ENCODE measurements at regions not wholly inside any gene's neighbourhood (a gene's known extent, or its start where the extent isn't known, plus 50 kb on each side); places are given as distances from the start of the nearest gene placed in this dataset.
A peak's percentile ranks its signal among the peaks of the same experiment; 100 is the strongest.

- Histone ChIP-seq H3K27ac (ENCODE audit: low read depth, low read length) (no peak overlapping the region), H3K23me2 (ENCODE audit: low read depth, low read length) (no peaks in the 10 kb centered on the region), H3K36me3 (ENCODE audit: control insufficient read depth in 2 of 4, insufficient read depth in 4 of 4, low read length in 3 of 4) (no peaks in the 10 kb centered on the region), H2AK5ac (ENCODE audit: low read depth, low read length) (no peak overlapping the region), H4K8ac (ENCODE audit: extremely low read depth, insufficient read depth, low read length) (no peak overlapping the region), H4K5ac (ENCODE audit: insufficient read length, low read depth, low read length) (no peak overlapping the region), H3K23ac (ENCODE audit: insufficient read length) (no peak overlapping the region), H3K27me3 (replicated peaks in 1 of 4; ENCODE audit: control insufficient read depth in 3 of 4, extremely low read depth in 1 of 4, insufficient read depth in 3 of 4, low read length in 3 of 4) (peaks cover 0 to 15% (median 13%) of the 10 kb centered on the region in 4 experiments; a peak in 5 of 7 replicates), H2BK12ac (ENCODE audit: low read depth, low read length) (no peak overlapping the region), H2BK5ac (ENCODE audit: low read depth, low read length) (no peak overlapping the region), H2BK20ac (ENCODE audit: low read length) (no peak overlapping the region), H3K79me2 (ENCODE audit: control insufficient read depth in 1 of 2, insufficient read depth in 2 of 2, low read length in 2 of 2) (no peaks in the 10 kb centered on the region), H2AFZ (ENCODE audit: low read length) (no peak overlapping the region), H3K4me1 (replicated peaks in 1 of 4; ENCODE audit: control insufficient read depth in 3 of 4, insufficient read depth in 4 of 4, low read length in 3 of 4) (peaks cover 0 to 6% (median 3%) of the 10 kb centered on the region in 4 experiments; a peak in 6 of 7 replicates), H3K56ac (replicated peaks; ENCODE audit: insufficient read length, low read depth, low read length) (no peak overlapping the region), H3K4ac (replicated peaks; ENCODE audit: insufficient read length, low read depth, low read length) (no peak overlapping the region), H3K9ac (replicated peaks in 1 of 4; ENCODE audit: extremely low read depth in 1 of 4, low read depth in 3 of 4, low read length in 3 of 4) (no peak overlapping the region), H3K9me3 (ENCODE audit: insufficient read depth in 2 of 2, low read depth in 1 of 2, low read length in 1 of 2) (no peaks in the 10 kb centered on the region), H3K4me3 (ENCODE audit: extremely low read depth in 1 of 4, insufficient read depth in 2 of 4, low read depth in 3 of 4, low read length in 4 of 4) (no peak overlapping the region), H2BK120ac (replicated peaks; ENCODE audit: low read depth, low read length) (no peak overlapping the region), H3K14ac (ENCODE audit: insufficient read length) (no peak overlapping the region), H3K79me1 (ENCODE audit: low read depth, low read length) (no peaks in the 10 kb centered on the region), H3K4me2 (ENCODE audit: insufficient read depth in 1 of 2, low read depth in 2 of 2, low read length in 2 of 2) (no peak overlapping the region), H4K20me1 (replicated peaks in 1 of 2; ENCODE audit: control insufficient read depth in 1 of 2, insufficient read depth in 2 of 2, low read length in 2 of 2) (no peaks in the 10 kb centered on the region), H4K91ac (replicated peaks; ENCODE audit: insufficient read length, low read length) (no peak overlapping the region), H2BK15ac (ENCODE audit: low read length) (no peak overlapping the region), H3K18ac (ENCODE audit: extremely low read depth, low read length) (no peak overlapping the region)
- FAIRE-seq (no peak), DNase-seq (ENCODE audit: low read depth in 1 of 2, low spot score in 2 of 2) (peak in 1 of 2 experiments; percentile 10)
- CTCF ChIA-PET (ENCODE audit: partially characterized antibody), result interaction anchor here (0.8 to 1.0 kb wide), 2 partner anchors 18 to 322 kb away, joined by 3 to 4 read pairs; no protein-coding TSS in a partner anchor
- whole genome bisulfite sequencing, 2 experiments (ENCODE audit: extremely low coverage in 1 of 2, insufficient coverage in 1 of 2, insufficient read length in 1 of 2, insufficient replicate concordance in 2 of 2, low coverage in 1 of 2, low lambda C conversion rate in 2 of 2, missing lambda C conversion rate in 1 of 2), result 93% methylated on average over 3 of the region's 3 CpGs; no CpG with 5 or more reads in 1 of the 2 experiments
- POLR2A ChIA-PET (ENCODE audit: partially characterized antibody), result no interaction called here
- TF ChIP-seq TAF7 (optimal IDR thresholded peaks at IDR 0.05; ENCODE audit: borderline replicate concordance, low read depth, low read length) (no peak), KDM5A (IDR thresholded peaks at IDR 0.05; ENCODE audit: low read length) (no peak), ATF3 (IDR thresholded peaks at IDR 0.05; ENCODE audit: insufficient read depth, low read depth, low read length) (no peak), NANOG (IDR thresholded peaks at IDR 0.05; ENCODE audit: insufficient read depth, low read depth, low read length, poor library complexity, severe bottlenecking) (no peak), E2F6 (IDR thresholded peaks at IDR 0.05) (no peak), RAD21 (IDR thresholded peaks at IDR 0.05 in 1 of 2, conservative IDR thresholded peaks at IDR 0.05 in 1 of 2; ENCODE audit: low read depth in 2 of 2, low read length in 2 of 2) (no peak)
Observed at GRCh38 chr1:243950166-243950565, 100.1 kb upstream of the AKT3 start.

All from H1 (cell line).